ENCODE measurements at regions not wholly inside any gene's neighbourhood (a gene's known extent, or its start where the extent isn't known, plus 50 kb on each side); places are given as distances from the start of the nearest gene placed in this dataset.

- no peak overlapping the region for H3K27ac Mint-ChIP-seq
- H3K27me3 Mint-ChIP-seq: peaks cover 3% of the 10 kb centered on the region
- TF ChIP-seq CTCF (conservative IDR thresholded peaks at IDR 0.05): no peak
- H3K9me3 Mint-ChIP-seq: no peaks in the 10 kb centered on the region
- no peak for DNase-seq (ENCODE audit: extremely low spot score, unreplicated experiment)
- no peaks in the 10 kb centered on the region for H3K36me3 Mint-ChIP-seq
- no peak overlapping the region for H3K4me3 Mint-ChIP-seq
- no peaks in the 10 kb centered on the region for H3K4me1 Mint-ChIP-seq (ENCODE audit: unreplicated experiment)
Measured at GRCh38 chr4:106454021-106454420, 85.4 kb upstream of the GIMD1 start.

GRCh38 chr4:106451091-106451490 is 82.5 kb upstream of the GIMD1 start:
- no peaks in the 10 kb centered on the region for H3K4me1 Mint-ChIP-seq (ENCODE audit: unreplicated experiment)
- no peak for DNase-seq (ENCODE audit: extremely low spot score, unreplicated experiment)
- no peak overlapping the region for H3K27ac Mint-ChIP-seq
- no peaks in the 10 kb centered on the region for H3K36me3 Mint-ChIP-seq
- H3K4me3 Mint-ChIP-seq: no peak overlapping the region
- no peak for TF ChIP-seq CTCF (conservative IDR thresholded peaks at IDR 0.05)
- H3K27me3 Mint-ChIP-seq: peaks cover 3% of the 10 kb centered on the region
- peaks cover 6% of the 10 kb centered on the region for H3K9me3 Mint-ChIP-seq

GRCh38 chr4:106450249-106450648 is 81.7 kb upstream of the GIMD1 start:
- no peak overlapping the region for H3K27ac Mint-ChIP-seq
- H3K9me3 Mint-ChIP-seq: peaks cover 11% of the 10 kb centered on the region
- TF ChIP-seq CTCF (conservative IDR thresholded peaks at IDR 0.05): no peak
- DNase-seq (ENCODE audit: extremely low spot score, unreplicated experiment): no peak
- peaks cover 3% of the 10 kb centered on the region for H3K27me3 Mint-ChIP-seq
- H3K4me3 Mint-ChIP-seq: no peak overlapping the region
- H3K4me1 Mint-ChIP-seq (ENCODE audit: unreplicated experiment): no peaks in the 10 kb centered on the region
- no peaks in the 10 kb centered on the region for H3K36me3 Mint-ChIP-seq

GRCh38 chr4:106444557-106444956 is 76.0 kb upstream of the GIMD1 start:
- TF ChIP-seq CTCF (conservative IDR thresholded peaks at IDR 0.05): no peak
- Mint-ChIP-seq H3K9me3 (peaks cover 11% of the 10 kb centered on the region), H3K4me1 (ENCODE audit: unreplicated experiment) (no peaks in the 10 kb centered on the region), H3K27me3 (no peaks in the 10 kb centered on the region), H3K4me3 (no peak overlapping the region), H3K27ac (no peak overlapping the region), H3K36me3 (no peaks in the 10 kb centered on the region)
- DNase-seq (ENCODE audit: extremely low spot score, unreplicated experiment): no peak

- no peak for TF ChIP-seq CTCF (conservative IDR thresholded peaks at IDR 0.05)
- H3K4me1 Mint-ChIP-seq (ENCODE audit: unreplicated experiment): no peaks in the 10 kb centered on the region
- H3K27me3 Mint-ChIP-seq: no peaks in the 10 kb centered on the region
- H3K27ac Mint-ChIP-seq: no peak overlapping the region
- no peak for DNase-seq (ENCODE audit: extremely low spot score, unreplicated experiment)
- no peaks in the 10 kb centered on the region for H3K9me3 Mint-ChIP-seq
- no peak overlapping the region for H3K4me3 Mint-ChIP-seq
- H3K36me3 Mint-ChIP-seq: peaks cover 3% of the 10 kb centered on the region
Measured at GRCh38 chr4:106430797-106431196, 62.2 kb upstream of the GIMD1 start.

- no peak for TF ChIP-seq CTCF (conservative IDR thresholded peaks at IDR 0.05)
- Mint-ChIP-seq H3K27ac (no peak overlapping the region), H3K36me3 (peaks cover 3% of the 10 kb centered on the region), H3K9me3 (no peaks in the 10 kb centered on the region), H3K4me1 (ENCODE audit: unreplicated experiment) (no peaks in the 10 kb centered on the region), H3K27me3 (no peaks in the 10 kb centered on the region), H3K4me3 (no peak overlapping the region)
- DNase-seq (ENCODE audit: extremely low spot score, unreplicated experiment): no peak
Measured at GRCh38 chr4:106429885-106430284, 61.3 kb upstream of the GIMD1 start.

Data from type B pancreatic cell (in vitro differentiated cells).